ENCODE measurements at regions not wholly inside any gene's neighbourhood (a gene's known extent, or its start where the extent isn't known, plus 50 kb on each side); places are given as distances from the start of the nearest gene placed in this dataset.

DNA sequence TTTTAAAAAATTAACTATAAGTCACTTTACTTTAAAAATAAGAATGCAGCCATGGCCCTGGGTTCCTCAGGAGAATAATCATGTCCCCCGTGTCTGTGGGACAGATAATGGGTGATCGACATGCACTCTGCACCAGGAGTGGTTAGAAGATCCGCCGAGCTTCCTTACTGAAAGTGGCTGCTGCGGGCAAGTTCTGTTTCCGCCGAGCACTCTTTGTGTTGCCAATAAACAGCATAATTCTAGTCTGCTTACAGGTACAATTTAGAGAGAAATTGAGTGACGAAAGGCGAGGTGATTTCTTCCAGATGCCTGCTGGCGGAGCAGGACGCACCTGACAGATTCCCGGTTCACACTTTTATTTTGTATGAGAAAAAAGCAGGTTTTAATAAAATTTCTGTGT is 139.0 kb downstream of the SOX1 start:
- Histone ChIP-seq H3K4me1 (ENCODE audit: insufficient read depth, low read length) (peaks cover 25% of the 10 kb centered on the region), H3K4me3 (ENCODE audit: low read length) (no peak overlapping the region), H3K36me3 (ENCODE audit: insufficient read depth, low read depth, low read length) (no peaks in the 10 kb centered on the region), H3K9ac (ENCODE audit: low read depth, low read length) (no peak overlapping the region), H3K27ac (ENCODE audit: low read length) (no peak overlapping the region), H3K9me3 (ENCODE audit: insufficient read depth, low read depth, low read length) (no peaks in the 10 kb centered on the region), H3K27me3 (ENCODE audit: insufficient read depth, low read length) (peaks cover 78% of the 10 kb centered on the region)

DNA sequence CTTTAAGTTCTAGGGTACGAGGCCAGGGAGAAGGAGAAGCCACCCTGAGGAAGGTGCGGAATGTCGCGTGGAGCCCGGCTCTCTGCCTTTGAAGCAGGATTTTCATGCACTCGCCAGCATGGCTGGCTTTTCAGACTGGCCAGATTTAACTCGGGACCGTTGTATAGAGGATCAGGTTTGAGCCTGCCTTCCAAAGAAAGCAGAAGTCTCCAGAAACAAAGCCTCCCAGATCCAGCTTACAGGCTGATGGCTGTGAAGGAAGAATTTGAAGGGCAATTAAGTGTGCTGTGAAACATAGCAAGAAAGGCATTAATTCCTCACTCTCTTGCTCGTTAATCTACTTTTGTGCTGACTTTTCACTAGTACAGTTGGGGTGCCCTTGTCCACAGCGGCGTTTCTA is 140.2 kb downstream of the SOX1 start:
- Histone ChIP-seq H3K4me3 (ENCODE audit: low read length) (no peak overlapping the region), H3K4me1 (ENCODE audit: insufficient read depth, low read length) (peaks cover 25% of the 10 kb centered on the region), H3K27me3 (ENCODE audit: insufficient read depth, low read length) (peaks cover 73% of the 10 kb centered on the region), H3K36me3 (ENCODE audit: insufficient read depth, low read depth, low read length) (no peaks in the 10 kb centered on the region), H3K9ac (ENCODE audit: low read depth, low read length) (no peak overlapping the region), H3K27ac (ENCODE audit: low read length) (no peak overlapping the region), H3K9me3 (ENCODE audit: insufficient read depth, low read depth, low read length) (no peaks in the 10 kb centered on the region)

GRCh38 chr13:112208656-112209055 is 141.7 kb downstream of the SOX1 start:
- H3K9me3 ChIP-seq (ENCODE audit: insufficient read depth, low read depth, low read length) = no peaks in the 10 kb centered on the region
- H3K36me3 ChIP-seq (ENCODE audit: insufficient read depth, low read depth, low read length) = no peaks in the 10 kb centered on the region
- no peak overlapping the region for H3K9ac ChIP-seq (ENCODE audit: low read depth, low read length)
- H3K4me3 ChIP-seq (ENCODE audit: low read length) = no peak overlapping the region
- H3K27ac ChIP-seq (ENCODE audit: low read length) = no peak overlapping the region
- peaks cover 25% of the 10 kb centered on the region for H3K4me1 ChIP-seq (ENCODE audit: insufficient read depth, low read length)
- H3K27me3 ChIP-seq (ENCODE audit: insufficient read depth, low read length) = peaks cover 57% of the 10 kb centered on the region

GRCh38 chr13:112209266-112209665 is 142.3 kb downstream of the SOX1 start:
- Histone ChIP-seq H3K9me3 (ENCODE audit: insufficient read depth, low read depth, low read length) (no peaks in the 10 kb centered on the region), H3K27me3 (ENCODE audit: insufficient read depth, low read length) (peaks cover 51% of the 10 kb centered on the region), H3K4me1 (ENCODE audit: insufficient read depth, low read length) (peaks cover 23% of the 10 kb centered on the region; the same call in 1 of the 2 replicates), H3K9ac (ENCODE audit: low read depth, low read length) (no peak overlapping the region), H3K27ac (ENCODE audit: low read length) (no peak overlapping the region), H3K36me3 (ENCODE audit: insufficient read depth, low read depth, low read length) (no peaks in the 10 kb centered on the region), H3K4me3 (ENCODE audit: low read length) (no peak overlapping the region)

- Histone ChIP-seq H3K36me3 (ENCODE audit: insufficient read depth, low read depth, low read length) (no peaks in the 10 kb centered on the region), H3K9ac (ENCODE audit: low read depth, low read length) (no peak overlapping the region), H3K9me3 (ENCODE audit: insufficient read depth, low read depth, low read length) (no peaks in the 10 kb centered on the region)
Measured at GRCh38 chr13:112209711-112210110, 142.8 kb downstream of the SOX1 start.

GRCh38 chr13:112210371-112210770 is 143.4 kb downstream of the SOX1 start:
- peaks cover 40% of the 10 kb centered on the region for H3K27me3 ChIP-seq (ENCODE audit: insufficient read depth, low read length)
- no peaks in the 10 kb centered on the region for H3K9me3 ChIP-seq (ENCODE audit: insufficient read depth, low read depth, low read length)
- H3K36me3 ChIP-seq (ENCODE audit: insufficient read depth, low read depth, low read length) = no peaks in the 10 kb centered on the region
- H3K4me1 ChIP-seq (ENCODE audit: insufficient read depth, low read length) = peaks cover 19% of the 10 kb centered on the region; the same call in 1 of the 2 replicates
- H3K27ac ChIP-seq (ENCODE audit: low read length) = no peak overlapping the region
- no peak overlapping the region for H3K4me3 ChIP-seq (ENCODE audit: low read length)
- no peak overlapping the region for H3K9ac ChIP-seq (ENCODE audit: low read depth, low read length)

More at GRCh38 chr13:112209711-112210110, 142.8 kb downstream of the SOX1 start:
- Histone ChIP-seq H3K4me1 (ENCODE audit: insufficient read depth, low read length) (peaks cover 19% of the 10 kb centered on the region; the same call in 1 of the 2 replicates), H3K27me3 (ENCODE audit: insufficient read depth, low read length) (peaks cover 47% of the 10 kb centered on the region), H3K4me3 (ENCODE audit: low read length) (no peak overlapping the region), H3K27ac (ENCODE audit: low read length) (no peak overlapping the region)

DNA sequence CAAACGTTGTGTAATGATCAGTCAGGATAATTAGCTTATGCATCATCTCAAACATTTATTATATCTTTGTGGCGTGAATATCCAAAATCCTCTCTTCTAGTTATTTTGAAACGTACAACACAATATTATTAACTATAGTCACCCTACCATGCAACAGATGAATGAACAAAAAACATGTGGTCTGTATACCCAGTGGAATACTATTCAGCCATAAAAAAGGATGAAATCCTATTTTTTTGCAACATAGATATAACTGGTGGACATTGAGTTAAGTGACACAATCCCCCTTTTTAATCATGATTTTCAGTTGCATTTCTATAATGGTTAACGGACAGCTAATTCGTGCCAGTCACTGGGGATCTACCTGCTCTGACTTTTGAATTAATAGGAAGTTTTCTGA is 145.6 kb downstream of the SOX1 start:
- Histone ChIP-seq H3K4me1 (ENCODE audit: insufficient read depth, low read length) (peaks cover 2% of the 10 kb centered on the region; the same call in 1 of the 2 replicates), H3K36me3 (ENCODE audit: insufficient read depth, low read depth, low read length) (no peaks in the 10 kb centered on the region), H3K9me3 (ENCODE audit: insufficient read depth, low read depth, low read length) (no peaks in the 10 kb centered on the region), H3K27ac (ENCODE audit: low read length) (no peak overlapping the region), H3K4me3 (ENCODE audit: low read length) (no peak overlapping the region), H3K9ac (ENCODE audit: low read depth, low read length) (no peak overlapping the region), H3K27me3 (ENCODE audit: insufficient read depth, low read length) (peaks cover 23% of the 10 kb centered on the region)

DNA sequence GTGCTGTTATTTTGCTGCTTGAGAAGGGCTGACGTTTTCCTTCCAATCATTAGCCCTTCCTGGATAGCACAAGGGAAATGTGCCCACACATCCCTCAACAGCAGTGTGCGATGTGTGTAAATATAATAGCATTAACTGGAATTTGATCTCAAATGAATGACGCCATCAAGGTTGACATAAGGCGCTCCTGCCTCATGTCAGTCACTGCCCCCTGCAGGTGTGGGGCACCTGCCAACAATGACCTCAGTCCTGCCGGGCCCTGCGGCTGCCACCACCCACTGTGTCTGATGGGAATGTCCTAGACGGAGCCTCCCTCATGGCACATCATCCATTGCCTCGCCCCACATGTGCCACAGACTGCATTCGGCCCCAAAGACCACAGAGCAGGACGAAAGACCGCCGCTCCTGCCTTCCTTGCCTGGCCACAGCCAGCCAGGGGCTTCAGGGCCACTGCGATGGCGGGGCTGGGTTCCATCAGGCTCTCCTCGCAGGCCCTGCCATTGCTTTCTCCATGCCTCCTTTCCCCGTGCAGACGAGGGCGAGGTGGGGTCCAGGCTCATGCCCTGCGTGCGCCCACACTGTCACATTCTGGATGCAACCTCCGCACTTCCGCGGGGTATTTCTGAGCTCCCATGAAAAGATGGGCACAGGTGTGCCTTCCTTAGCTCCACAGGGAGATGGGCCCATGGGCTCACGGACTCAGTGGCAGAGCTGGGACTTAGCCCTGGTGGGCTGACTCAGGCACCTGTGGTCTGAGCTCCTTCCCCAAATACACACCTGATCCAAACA is 146.7 kb downstream of the SOX1 start:
- Histone ChIP-seq H3K9ac (ENCODE audit: low read depth, low read length) (no peak overlapping the region), H3K4me3 (ENCODE audit: low read length) (no peak overlapping the region), H3K27me3 (ENCODE audit: insufficient read depth, low read length) (peaks cover 11% of the 10 kb centered on the region), H3K4me1 (ENCODE audit: insufficient read depth, low read length) (no peaks in the 10 kb centered on the region), H3K27ac (ENCODE audit: low read length) (no peak overlapping the region), H3K9me3 (ENCODE audit: insufficient read depth, low read depth, low read length) (no peaks in the 10 kb centered on the region), H3K36me3 (ENCODE audit: insufficient read depth, low read depth, low read length) (no peaks in the 10 kb centered on the region)

- H3K4me1 ChIP-seq (ENCODE audit: insufficient read depth, low read length) = no peaks in the 10 kb centered on the region
- H3K27ac ChIP-seq (ENCODE audit: low read length) = no peak overlapping the region
- H3K9ac ChIP-seq (ENCODE audit: low read depth, low read length) = no peak overlapping the region
- 0 out of 2 replicates have a peak, but pooled peaks cover 4% of the 10 kb centered on the region for H3K27me3 ChIP-seq (ENCODE audit: insufficient read depth, low read length)
- no peak overlapping the region for H3K4me3 ChIP-seq (ENCODE audit: low read length)
- H3K36me3 ChIP-seq (ENCODE audit: insufficient read depth, low read depth, low read length) = no peaks in the 10 kb centered on the region
- no peaks in the 10 kb centered on the region for H3K9me3 ChIP-seq (ENCODE audit: insufficient read depth, low read depth, low read length)
Measured at GRCh38 chr13:112215871-112216270, 148.9 kb downstream of the SOX1 start.

- Histone ChIP-seq H3K27ac (ENCODE audit: low read length) (no peak overlapping the region), H3K27me3 (ENCODE audit: insufficient read depth, low read length) (0 out of 2 replicates have a peak, but pooled peaks cover 4% of the 10 kb centered on the region), H3K4me3 (ENCODE audit: low read length) (no peak overlapping the region)
Measured at GRCh38 chr13:112217431-112217830, 150.5 kb downstream of the SOX1 start.

DNA sequence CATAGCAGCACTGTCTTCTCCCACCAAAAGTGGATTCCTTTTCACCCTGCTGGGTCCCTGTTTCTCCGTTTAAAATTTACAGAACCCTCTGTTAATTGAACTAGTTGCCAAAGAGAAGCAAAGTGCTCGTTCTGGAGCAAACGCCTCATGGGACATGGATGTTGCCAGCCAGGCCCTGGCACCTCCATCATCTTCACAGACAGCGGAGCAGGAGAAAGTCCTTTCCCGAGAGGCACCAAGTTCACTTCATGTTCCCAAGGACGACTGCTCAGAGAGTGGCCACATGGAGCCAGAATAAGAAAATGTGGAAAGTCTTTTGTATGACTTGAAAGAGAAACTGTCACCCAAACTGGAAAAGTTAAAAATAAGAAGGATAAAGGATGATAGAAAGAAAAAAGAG is 151.5 kb downstream of the SOX1 start:
- Histone ChIP-seq H3K9me3 (ENCODE audit: insufficient read depth, low read depth, low read length) (no peaks in the 10 kb centered on the region), H3K27me3 (ENCODE audit: insufficient read depth, low read length) (0 out of 2 replicates have a peak, but pooled peaks cover 4% of the 10 kb centered on the region), H3K4me3 (ENCODE audit: low read length) (no peak overlapping the region), H3K27ac (ENCODE audit: low read length) (no peak overlapping the region), H3K9ac (ENCODE audit: low read depth, low read length) (no peak overlapping the region), H3K36me3 (ENCODE audit: insufficient read depth, low read depth, low read length) (no peaks in the 10 kb centered on the region), H3K4me1 (ENCODE audit: insufficient read depth, low read length) (no peaks in the 10 kb centered on the region)

More at GRCh38 chr13:112217431-112217830, 150.5 kb downstream of the SOX1 start:
- Histone ChIP-seq H3K4me1 (ENCODE audit: insufficient read depth, low read length) (no peaks in the 10 kb centered on the region), H3K9ac (ENCODE audit: low read depth, low read length) (no peak overlapping the region), H3K9me3 (ENCODE audit: insufficient read depth, low read depth, low read length) (no peaks in the 10 kb centered on the region), H3K36me3 (ENCODE audit: insufficient read depth, low read depth, low read length) (no peaks in the 10 kb centered on the region)

DNA sequence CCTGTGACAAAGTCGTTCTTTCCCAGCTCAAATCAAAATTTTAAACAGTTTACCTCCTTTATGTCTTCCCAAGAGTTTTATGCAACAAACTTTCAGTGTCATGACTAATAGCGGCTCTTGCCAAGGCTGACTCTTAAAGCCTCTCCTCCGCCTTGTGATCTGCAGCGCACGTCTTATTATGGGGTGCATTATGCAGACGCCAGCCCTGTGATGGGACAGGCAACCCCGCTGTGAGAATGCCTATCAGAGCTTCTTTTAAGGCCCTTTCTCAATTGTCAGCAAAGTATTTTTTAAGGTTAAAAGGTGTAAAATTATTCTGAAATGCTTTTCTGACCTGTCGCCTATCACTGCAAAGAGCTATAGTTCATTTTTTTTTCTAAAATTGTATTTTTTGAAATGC is 152.8 kb downstream of the SOX1 start:
- H3K4me1 ChIP-seq (ENCODE audit: insufficient read depth, low read length) = no peaks in the 10 kb centered on the region
- 0 out of 2 replicates have a peak, but pooled peaks cover 4% of the 10 kb centered on the region for H3K27me3 ChIP-seq (ENCODE audit: insufficient read depth, low read length)
- H3K36me3 ChIP-seq (ENCODE audit: insufficient read depth, low read depth, low read length) = no peaks in the 10 kb centered on the region
- no peak overlapping the region for H3K4me3 ChIP-seq (ENCODE audit: low read length)
- H3K9me3 ChIP-seq (ENCODE audit: insufficient read depth, low read depth, low read length) = no peaks in the 10 kb centered on the region
- H3K27ac ChIP-seq (ENCODE audit: low read length) = no peak overlapping the region
- no peak overlapping the region for H3K9ac ChIP-seq (ENCODE audit: low read depth, low read length)
